Suprapubic skin (tissue), 4 donors: ENCODE measurements at regions not wholly inside any gene's neighbourhood (a gene's known extent, or its start where the extent isn't known, plus 50 kb on each side); places are given as distances from the start of the nearest gene placed in this dataset.

ENCODE experiments used
- EP300 ChIP-seq: sonication (generic); formaldehyde crosslinking; IDR thresholded peaks from one replicate; pipeline ENCODE4 v1.6.1; 2017; ENCODE audit warnings: antibody characterized with exemption
- POLR2A ChIP-seq, 2 donors: fragments of 450-650 bp; IDR thresholded peaks; one replicate each; pipeline ENCODE4 v1.6.1; 2017; ENCODE audit warnings: antibody characterized with exemption in 2 of 2, mild to moderate bottlenecking in 2 of 2, moderate library complexity in 2 of 2
- POLR2AphosphoS5 ChIP-seq, 3 donors: sonication (generic); formaldehyde crosslinking; IDR thresholded peaks; one replicate each; pipeline ENCODE4 v1.6.1; 2017; ENCODE audit warnings: antibody characterized with exemption in 3 of 3
- TF ChIP-seq, protein P1 (sequence below), 2 donors: fragments of 200-600 bp in 1 of 2; fragments of 450-650 bp in 1 of 2; sonication (generic) in 1 of 2; IDR thresholded peaks; one replicate each; pipeline ENCODE4 v1.5.1; 2016 to 2019; ENCODE audit warnings: antibody characterized with exemption in 2 of 2, mild to moderate bottlenecking in 1 of 2, moderate library complexity in 1 of 2

DNA sequence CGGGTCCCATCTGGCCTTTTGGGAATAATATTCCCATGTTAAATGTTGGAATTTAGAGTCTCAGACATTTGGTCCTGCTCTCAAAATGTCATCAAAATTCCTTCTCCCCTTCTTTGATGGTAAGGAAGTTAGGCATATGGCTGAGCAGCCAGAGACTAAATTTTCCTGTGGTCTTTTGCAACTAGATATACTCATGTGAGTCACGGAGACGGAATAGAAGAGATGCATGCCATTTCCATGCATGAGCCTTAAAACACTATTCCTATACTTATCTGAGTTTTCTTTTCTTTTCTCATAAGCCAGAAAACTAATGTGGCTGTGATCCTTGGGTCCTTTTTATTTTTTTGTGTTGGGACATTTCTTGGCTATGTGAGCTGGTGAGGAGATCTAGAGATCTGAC, 105.3 kb downstream of the NR2F2 start:
- TF ChIP-seq, protein P1, sequence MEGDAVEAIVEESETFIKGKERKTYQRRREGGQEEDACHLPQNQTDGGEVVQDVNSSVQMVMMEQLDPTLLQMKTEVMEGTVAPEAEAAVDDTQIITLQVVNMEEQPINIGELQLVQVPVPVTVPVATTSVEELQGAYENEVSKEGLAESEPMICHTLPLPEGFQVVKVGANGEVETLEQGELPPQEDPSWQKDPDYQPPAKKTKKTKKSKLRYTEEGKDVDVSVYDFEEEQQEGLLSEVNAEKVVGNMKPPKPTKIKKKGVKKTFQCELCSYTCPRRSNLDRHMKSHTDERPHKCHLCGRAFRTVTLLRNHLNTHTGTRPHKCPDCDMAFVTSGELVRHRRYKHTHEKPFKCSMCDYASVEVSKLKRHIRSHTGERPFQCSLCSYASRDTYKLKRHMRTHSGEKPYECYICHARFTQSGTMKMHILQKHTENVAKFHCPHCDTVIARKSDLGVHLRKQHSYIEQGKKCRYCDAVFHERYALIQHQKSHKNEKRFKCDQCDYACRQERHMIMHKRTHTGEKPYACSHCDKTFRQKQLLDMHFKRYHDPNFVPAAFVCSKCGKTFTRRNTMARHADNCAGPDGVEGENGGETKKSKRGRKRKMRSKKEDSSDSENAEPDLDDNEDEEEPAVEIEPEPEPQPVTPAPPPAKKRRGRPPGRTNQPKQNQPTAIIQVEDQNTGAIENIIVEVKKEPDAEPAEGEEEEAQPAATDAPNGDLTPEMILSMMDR (IDR thresholded peaks at IDR 0.05) = no peak
- TF ChIP-seq EP300 = no peak
- no peak for TF ChIP-seq POLR2A (IDR thresholded peaks at IDR 0.05)
- TF ChIP-seq POLR2AphosphoS5 (IDR thresholded peaks at IDR 0.05) = no peak
